ENCODE measurements at regions not wholly inside any gene's neighbourhood (a gene's known extent, or its start where the extent isn't known, plus 50 kb on each side); places are given as distances from the start of the nearest gene placed in this dataset.
"Not testable (repeated sequence)": the region's sequence is repeated elsewhere in the genome, so short reads cannot be mapped to it uniquely, and the experiment has no call there.

- DNase-seq, result no peak
Observed at GRCh38 chr10:9254353-9254752, 1199.9 kb downstream of the GATA3 start.

DNA sequence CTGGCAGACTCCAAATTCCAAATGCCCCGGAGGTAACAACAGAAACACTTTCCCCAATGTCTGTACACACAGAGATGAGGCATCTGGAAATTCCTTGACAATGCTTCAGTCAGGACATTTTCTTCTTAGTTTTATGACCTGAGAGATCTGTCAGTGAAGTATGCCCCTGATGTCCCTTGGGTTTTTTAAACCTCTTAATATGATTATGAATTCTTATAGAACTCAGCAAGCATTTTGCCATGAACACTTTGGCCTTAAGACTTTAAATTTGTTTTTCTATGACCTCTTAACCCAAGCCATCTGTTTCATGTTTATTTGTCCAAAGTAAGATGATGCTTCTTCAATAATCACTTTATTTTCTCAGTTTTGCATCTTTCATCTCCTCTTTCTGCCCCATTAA lies 1206.2 kb downstream of the GATA3 start:
- DNase-seq, result no peak

GRCh38 chr10:9262770-9263169 lies 1208.3 kb downstream of the GATA3 start:
- no peak for DNase-seq

GRCh38 chr10:9268176-9268575 lies 1213.7 kb downstream of the GATA3 start:
- no peak for DNase-seq

- not testable (repeated sequence) for DNase-seq
Observed at GRCh38 chr10:9273126-9273833, 1218.8 kb downstream of the GATA3 start.

- DNase-seq, result no peak
Observed at GRCh38 chr10:9274206-9274755, 1219.8 kb downstream of the GATA3 start.

DNA sequence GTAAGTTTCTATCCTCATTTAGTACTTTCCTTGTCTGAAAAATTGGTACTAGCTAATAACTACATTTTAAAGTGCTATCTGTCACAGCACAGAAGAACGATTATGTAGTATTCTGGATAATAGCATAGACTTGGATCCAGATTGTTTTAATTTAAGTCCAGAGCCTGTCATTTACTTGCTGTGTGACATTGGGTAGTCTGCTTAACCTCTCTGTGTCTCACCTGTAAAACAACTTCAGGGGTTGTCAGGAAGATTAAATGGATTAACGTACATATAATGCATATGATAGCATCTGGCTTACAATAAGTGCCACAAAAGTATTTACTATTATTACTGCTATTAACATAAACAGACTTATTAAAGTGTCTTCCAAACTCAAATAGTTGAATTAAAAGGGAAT lies 1221.4 kb downstream of the GATA3 start:
- no peak for DNase-seq

- DNase-seq, result no peak
Observed at GRCh38 chr10:9285690-9286089, 1231.2 kb downstream of the GATA3 start.

GRCh38 chr10:9289811-9290210 lies 1235.3 kb downstream of the GATA3 start:
- DNase-seq, result no peak

- DNase-seq, result no peak
Observed at GRCh38 chr10:9291081-9291480, 1236.6 kb downstream of the GATA3 start.

DNA sequence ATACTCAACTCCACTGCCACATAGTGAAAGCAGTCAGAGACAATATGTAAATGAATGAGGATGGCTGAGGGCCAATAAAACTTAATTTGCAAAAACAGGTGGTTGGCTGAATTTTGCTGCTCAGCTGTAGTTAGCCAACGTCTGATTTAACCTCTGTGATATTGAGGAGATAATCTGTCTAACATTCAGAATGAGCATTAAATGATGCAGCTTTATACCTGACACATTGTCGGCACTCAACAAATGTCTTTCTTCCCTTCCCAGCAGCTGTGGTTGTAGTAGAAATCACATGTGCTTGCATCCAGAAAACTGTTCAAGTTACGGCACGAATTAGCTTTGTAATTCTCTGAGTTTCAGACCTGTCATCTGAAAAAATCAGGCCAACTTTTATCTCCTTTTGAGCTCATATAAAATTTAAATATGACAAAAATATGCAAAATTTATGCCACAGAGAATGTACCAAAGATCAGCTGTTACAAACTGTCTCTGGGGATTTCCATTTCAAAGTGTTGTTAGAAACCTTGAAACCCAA lies 1239.7 kb downstream of the GATA3 start:
- no peak for DNase-seq

- no peak for DNase-seq
Observed at GRCh38 chr10:9294865-9295264, 1240.4 kb downstream of the GATA3 start.

GRCh38 chr10:9296190-9296589 lies 1241.7 kb downstream of the GATA3 start:
- DNase-seq, result no peak

- DNase-seq, result no peak
Observed at GRCh38 chr10:9297580-9297979, 1243.1 kb downstream of the GATA3 start.

- DNase-seq, result no peak
Observed at GRCh38 chr10:9299966-9300365, 1245.5 kb downstream of the GATA3 start.

- no peak for DNase-seq
Observed at GRCh38 chr10:9301148-9301547, 1246.7 kb downstream of the GATA3 start.

DNA sequence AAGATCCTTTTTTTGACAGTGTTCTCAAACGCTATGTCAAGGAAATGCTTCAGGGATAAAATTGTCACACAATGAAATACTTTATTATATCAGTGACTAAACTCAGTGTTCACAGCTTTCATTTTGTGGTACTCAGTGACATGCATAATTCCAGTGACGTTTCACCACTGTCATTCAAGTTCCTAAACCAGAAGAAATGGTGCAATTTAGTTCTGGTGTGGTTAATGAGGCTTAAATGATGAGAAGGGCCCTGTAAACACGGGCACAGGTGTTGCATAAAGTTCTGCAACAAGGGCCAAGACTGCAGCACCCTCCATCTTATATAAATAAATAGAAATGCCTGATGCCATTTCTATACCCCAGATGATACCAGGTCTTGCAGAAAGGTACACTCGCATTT lies 1247.1 kb downstream of the GATA3 start:
- no peak for DNase-seq

GRCh38 chr10:9302140-9302746 lies 1247.8 kb downstream of the GATA3 start:
- DNase-seq, result no peak

GRCh38 chr10:9305018-9305655 lies 1250.6 kb downstream of the GATA3 start:
- DNase-seq, result no peak

DNA sequence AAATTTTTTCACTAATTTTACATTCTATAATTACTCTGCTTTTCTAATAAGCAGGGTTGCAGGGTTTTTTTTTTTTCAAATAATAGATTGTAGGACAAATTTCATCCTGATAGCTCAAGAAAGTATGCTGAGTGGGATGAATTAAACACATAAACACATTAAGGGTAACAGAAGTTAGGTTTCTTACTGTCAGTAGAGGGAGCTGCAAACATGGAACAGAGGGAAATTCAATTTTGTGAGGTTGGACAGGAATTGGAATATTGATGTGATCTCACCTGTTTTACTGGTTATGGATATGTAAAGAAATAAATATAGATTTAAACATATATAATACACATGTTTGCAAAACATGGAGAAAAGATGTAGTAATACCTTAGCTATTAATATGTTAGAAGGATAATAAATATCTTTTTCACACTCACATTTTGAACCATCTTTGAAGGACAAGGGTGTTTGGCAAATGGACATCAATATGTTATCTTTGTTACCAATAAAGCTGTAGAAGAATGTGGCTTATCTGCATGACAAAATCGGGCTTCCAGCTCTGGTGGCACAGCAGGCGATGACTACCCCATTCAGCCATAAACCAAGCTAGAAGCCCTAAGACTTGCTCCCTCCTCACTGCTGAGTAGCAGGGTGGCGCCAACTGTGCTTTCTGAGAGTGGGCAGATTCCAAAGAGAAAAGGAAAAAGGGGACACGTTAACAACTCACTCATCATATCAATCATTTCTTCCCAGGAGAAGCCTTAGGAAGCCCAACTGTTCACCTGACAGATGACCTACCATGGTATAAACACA lies 1257.4 kb downstream of the GATA3 start:
- no peak for DNase-seq

- no peak for DNase-seq
Observed at GRCh38 chr10:9315292-9315691, 1260.8 kb downstream of the GATA3 start.

- no peak for DNase-seq
Observed at GRCh38 chr10:9331583-9332008, 1277.1 kb downstream of the GATA3 start.

DNA sequence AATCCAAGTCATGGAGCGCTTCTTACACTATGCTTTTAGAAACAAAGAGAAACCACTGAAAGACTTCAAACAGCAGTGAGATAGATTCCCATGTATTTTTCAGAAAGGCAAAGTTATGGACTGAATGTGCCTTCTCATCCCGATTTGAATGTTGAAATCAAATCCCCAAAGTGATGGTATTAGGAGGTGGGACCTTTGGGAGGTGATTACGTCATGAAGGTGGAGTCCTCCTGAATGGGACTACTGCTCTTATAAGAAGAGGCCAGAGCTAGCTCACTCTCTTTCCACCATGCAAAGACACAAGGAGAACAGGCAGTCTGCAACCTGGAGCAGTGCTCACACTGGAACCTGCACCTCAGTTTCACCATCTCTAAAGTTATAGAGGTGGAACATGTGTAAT lies 1279.8 kb downstream of the GATA3 start:
- DNase-seq, result no peak

Data from COR-L47 (cell line).